Endothelial cell of umbilical vein (primary cell): ENCODE measurements at regions not wholly inside any gene's neighbourhood (a gene's known extent, or its start where the extent isn't known, plus 50 kb on each side); places are given as distances from the start of the nearest gene placed in this dataset.

Experiments used
- BruUV-seq: library from RNA; stranded (reverse); fragments of 400-500 nt; replicated peaks from 2 replicates; lab custom pipeline; 2021; lab: Mats Ljungman, UMichigan
- CTCF ChIA-PET: fragments of 300-600, 350-600 bp; sonication (Branson Sonifier 250); formaldehyde crosslinking; loops from one replicate; lab custom pipeline; 2021; ENCODE audit warnings: antibody characterized with exemption, inconsistent platforms; lab: Charles Lee
- POLR2A ChIA-PET: fragments of 300-600, 350-600 bp; sonication (Branson Sonifier 250); formaldehyde crosslinking; loops from one replicate; lab custom pipeline; 2021; ENCODE audit warnings: antibody characterized with exemption, inconsistent platforms; lab: Charles Lee
- DNase-seq: peaks from one replicate; pipeline ENCODE4 v3.0.0-alpha.2; 2011; ENCODE audit warnings: low read depth, low spot score
- FAIRE-seq: peaks from 2 replicates; lab custom pipeline; 2011; peaks lifted over from hg19 to GRCh38; lab: Jason Lieb, UNC
- H2AFZ ChIP-seq: 2 replicates; pipeline ENCODE4 v1.6.0; 2012; ENCODE audit warnings: low read depth, low read length, control low read depth, inconsistent platforms
- H3K27ac ChIP-seq: 2 replicates; pipeline ENCODE4 v1.5.1; 2011; ENCODE audit warnings: low read depth, mild to moderate bottlenecking, control low read depth, low read length, moderate library complexity; ENCODE audit not compliant: insufficient read depth
- H3K27me3 ChIP-seq, 2 experiments: 2 replicates each; pipeline versions ENCODE4 v1.6.0 to v1.6.1; 2011; ENCODE audit warnings: low read length in 2 of 2, mixed read lengths in 1 of 2; ENCODE audit not compliant: control insufficient read depth in 2 of 2, insufficient read depth in 2 of 2
- H3K36me3 ChIP-seq, 2 experiments: 2 replicates in 1 of 2; 3 replicates in 1 of 2; pipeline ENCODE4 v1.5.1; 2011; ENCODE audit warnings: low read length in 2 of 2, mild to moderate bottlenecking in 1 of 2, moderate library complexity in 1 of 2; ENCODE audit not compliant: control insufficient read depth in 2 of 2, insufficient read depth in 2 of 2; ENCODE audit errors: extremely low read depth in 1 of 2
- H3K4me1 ChIP-seq: 3 replicates; pipeline ENCODE4 v1.5.1; 2011; ENCODE audit warnings: mild to moderate bottlenecking, low read length; ENCODE audit not compliant: control insufficient read depth, insufficient read depth; ENCODE audit errors: extremely low read depth
- H3K4me2 ChIP-seq: 2 replicates; pipeline ENCODE4 v1.6.1; 2011; ENCODE audit warnings: low read length, control low read depth, mixed read lengths; ENCODE audit not compliant: insufficient read depth
- H3K4me3 ChIP-seq, 3 experiments: fragments of 200-600 bp in 1 of 3; sonication (generic), shearing (Covaris generic) in 1 of 3; replicated peaks in 1 of 3; 2 replicates each; pipeline ENCODE4 v1.5.1; 2011 to 2016; ENCODE audit warnings: control low read depth in 3 of 3, low read length in 3 of 3, mild to moderate bottlenecking in 2 of 3, inconsistent platforms in 1 of 3, low read depth in 1 of 3, moderate library complexity in 1 of 3; ENCODE audit not compliant: insufficient read depth in 1 of 3
- H3K79me2 ChIP-seq: 2 replicates; pipeline ENCODE4 v1.6.0; 2012; ENCODE audit warnings: low read length, inconsistent platforms; ENCODE audit not compliant: control insufficient read depth, insufficient read depth
- H3K9ac ChIP-seq: replicated peaks from 2 replicates; pipeline ENCODE3; 2011; ENCODE audit warnings: low read length, control low read depth; ENCODE audit not compliant: insufficient read depth; ENCODE audit errors: extremely low read depth
- H3K9me1 ChIP-seq: replicated peaks from 3 replicates; pipeline ENCODE4 v1.6.0; 2011; ENCODE audit warnings: mild to moderate bottlenecking, low read length; ENCODE audit not compliant: control insufficient read depth, insufficient read depth; ENCODE audit errors: extremely low read depth
- H3K9me3 ChIP-seq: replicated peaks from 2 replicates; pipeline ENCODE4 v1.5.1; 2012; ENCODE audit warnings: low read length, inconsistent platforms; ENCODE audit not compliant: control insufficient read depth, insufficient read depth
- H4K20me1 ChIP-seq: replicated peaks from 2 replicates; pipeline ENCODE3; 2011; ENCODE audit warnings: mild to moderate bottlenecking, low read length; ENCODE audit not compliant: control insufficient read depth, insufficient read depth; ENCODE audit errors: extremely low read depth
- CTCF ChIP-seq, 2 donors: IDR thresholded peaks; 1 replicate in 1 of 2; 2 replicates in 1 of 2; pipeline ENCODE4 v1.5.1; 2011; ENCODE audit warnings: low read length in 2 of 2, mild to moderate bottlenecking in 2 of 2, moderate library complexity in 2 of 2, control low read depth in 1 of 2, inconsistent platforms in 1 of 2, low read depth in 1 of 2; ENCODE audit not compliant: insufficient read depth in 1 of 2; ENCODE audit errors: extremely low read depth in 1 of 2
- EZH2 ChIP-seq: IDR thresholded peaks from 2 replicates; pipeline ENCODE4 v1.6.1; 2012; ENCODE audit warnings: borderline replicate concordance, low read depth, mild to moderate bottlenecking, moderate library complexity, low read length, inconsistent platforms; ENCODE audit not compliant: severe bottlenecking
- FOS ChIP-seq: IDR thresholded peaks from 2 replicates; pipeline ENCODE4 v1.6.1; 2011; ENCODE audit warnings: mild to moderate bottlenecking, low read length, moderate library complexity, borderline replicate concordance; ENCODE audit not compliant: insufficient read depth
- GATA2 ChIP-seq: IDR thresholded peaks from 2 replicates; pipeline ENCODE4 v1.7.0; 2011; ENCODE audit warnings: low read depth, mild to moderate bottlenecking, moderate library complexity, mixed read lengths, low read length; ENCODE audit not compliant: insufficient read length, insufficient read depth
- JUN ChIP-seq: IDR thresholded peaks from 2 replicates; pipeline ENCODE4 v1.6.1; 2011; ENCODE audit warnings: borderline replicate concordance, low read depth; ENCODE audit not compliant: insufficient read length, insufficient read depth
- MAX ChIP-seq: IDR thresholded peaks from 2 replicates; pipeline ENCODE4 v1.6.1; 2011; ENCODE audit not compliant: insufficient read depth, insufficient read length
- MYC ChIP-seq: IDR thresholded peaks from one replicate; pipeline ENCODE4 v1.6.1; 2011; ENCODE audit warnings: mild to moderate bottlenecking, low read depth, low read length
- POLR2A ChIP-seq: IDR thresholded peaks from 2 replicates; pipeline ENCODE4 v1.6.1; 2012; ENCODE audit warnings: low read depth, mild to moderate bottlenecking, control low read depth, low read length
- POLR2AphosphoS5 ChIP-seq: IDR thresholded peaks from 2 replicates; pipeline ENCODE4 v1.6.1; 2012; ENCODE audit warnings: low read depth, mild to moderate bottlenecking, control low read depth, low read length, moderate library complexity; ENCODE audit not compliant: insufficient read depth
- dilution Hi-C: fragments of 300-500 bp; cut with MboI; formaldehyde crosslinking; loops from one replicate; pipeline ENCODE4 v1.15.0; 2019; ENCODE audit warnings: low sequenced_read_pairs; ENCODE audit not compliant: extremely low pct_ligation_motif_present
- intact Hi-C: fragments of 100-400 bp; cut with micrococcal nuclease; formaldehyde crosslinking; loops from one replicate; pipeline ENCODE4 v1.10.0; 2022

- ChIA-PET CTCF (no interaction called here), POLR2A (no interaction called here)
- no peaks in the 10 kb centered on the region for H3K4me1 ChIP-seq
- DNase-seq (no peak), FAIRE-seq (no peak)
- intact Hi-C loops (no loop called here), dilution Hi-C loops (no loop called here)
- H4K20me1 ChIP-seq, result no peaks in the 10 kb centered on the region
- no peak overlapping the region for H2AFZ ChIP-seq
- H3K4me3 ChIP-seq, result no peak overlapping the region
- H3K36me3 ChIP-seq, result no peaks in the 10 kb centered on the region
- H3K27ac ChIP-seq, result no peak overlapping the region
- no peaks in the 10 kb centered on the region for H3K9me1 ChIP-seq
- BruUV-seq, result no TSS peak
- no peaks in the 10 kb centered on the region for H3K27me3 ChIP-seq
- no peak overlapping the region for H3K9ac ChIP-seq
- no peaks in the 10 kb centered on the region for H3K9me3 ChIP-seq
- TF ChIP-seq POLR2A (no peak), JUN (no peak), MAX (no peak), GATA2 (no peak), FOS (no peak), CTCF (IDR thresholded peaks at IDR 0.05; ENCODE audit: extremely low read depth in 1 of 2, insufficient read depth in 1 of 2, low read depth in 1 of 2, low read length in 2 of 2) (no peak), EZH2 (no peak), POLR2AphosphoS5 (no peak), MYC (no peak)
- no peak overlapping the region for H3K4me2 ChIP-seq
- no peaks in the 10 kb centered on the region for H3K79me2 ChIP-seq
Measured at GRCh38 chr3:76760336-76760735, 279.6 kb upstream of the ROBO2 start.
